GF-D8 (cell line): ENCODE measurements at regions not wholly inside any gene's neighbourhood (a gene's known extent, or its start where the extent isn't known, plus 50 kb on each side); places are given as distances from the start of the nearest gene placed in this dataset.
"Not testable (repeated sequence)": the region's sequence is repeated elsewhere in the genome, so short reads cannot be mapped to it uniquely, and the experiment has no call there.

Experiments used
- DNase-seq: peaks from one replicate; lab custom pipeline; 2025; lab: John Stamatoyannopoulos, UW

GRCh38 chr21:14321042-14321441, 61.9 kb downstream of the HSPA13 start:
- no peak for DNase-seq

DNA sequence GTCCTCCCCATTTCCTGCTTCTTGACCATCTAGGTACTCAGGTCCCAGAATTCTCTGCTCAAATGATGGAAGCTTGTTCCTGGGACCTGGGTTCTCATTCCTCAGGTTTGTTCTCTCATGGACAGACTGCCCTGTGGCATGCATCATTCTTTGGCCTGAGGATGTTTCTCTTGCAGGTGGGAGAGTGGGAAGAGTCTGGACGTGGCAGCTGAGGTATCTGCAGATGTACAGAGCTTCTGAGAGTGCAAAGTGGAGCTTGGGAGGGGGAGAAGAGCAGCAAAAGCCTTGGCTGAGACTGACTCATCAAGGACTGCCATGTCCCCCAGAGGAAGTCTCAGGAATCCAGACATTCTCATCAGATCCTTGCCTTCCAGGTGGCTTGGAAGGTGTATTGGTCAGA, 63.1 kb downstream of the HSPA13 start:
- no peak for DNase-seq

GRCh38 chr21:14318578-14318977, 64.4 kb downstream of the HSPA13 start:
- DNase-seq = no peak

DNA sequence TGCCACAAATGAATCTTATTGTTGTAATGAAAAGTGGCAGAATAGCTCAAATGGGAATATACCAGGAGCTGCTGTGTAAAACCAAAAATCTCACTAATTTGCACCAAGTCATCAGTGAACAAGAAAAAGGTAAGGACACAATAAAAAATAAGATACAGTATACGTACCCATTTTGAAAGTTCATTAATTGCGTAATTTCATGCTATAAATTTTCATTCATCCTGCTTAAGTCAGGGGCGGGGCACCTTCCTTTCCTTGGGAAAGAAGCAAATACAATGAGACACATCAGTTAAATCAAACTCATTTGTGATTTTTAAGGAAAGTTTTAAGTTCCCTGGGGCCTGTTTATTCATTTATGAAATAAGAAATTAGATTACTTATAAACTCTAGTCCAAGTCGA, 65.4 kb downstream of the HSPA13 start:
- DNase-seq = no peak

DNA sequence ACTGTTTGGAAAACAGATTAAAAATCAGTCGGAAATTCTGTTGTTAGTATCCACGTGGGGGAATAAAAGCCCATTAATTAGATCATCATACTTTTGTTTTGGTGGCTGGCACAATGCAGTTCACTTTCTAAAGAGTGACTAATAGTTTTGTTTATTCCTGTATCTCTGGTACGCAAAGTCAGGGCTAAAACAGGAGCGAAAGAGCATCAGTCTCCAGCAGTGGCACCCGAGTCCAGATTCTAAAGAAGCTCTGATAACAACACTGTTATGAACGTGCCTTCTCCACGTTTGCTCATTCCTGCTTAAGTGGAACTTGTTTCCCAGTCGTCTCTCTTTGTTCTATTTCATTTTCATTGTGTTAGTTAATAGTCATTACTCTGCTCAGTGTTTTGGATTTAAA, 69.6 kb downstream of the HSPA13 start:
- no peak for DNase-seq

DNA sequence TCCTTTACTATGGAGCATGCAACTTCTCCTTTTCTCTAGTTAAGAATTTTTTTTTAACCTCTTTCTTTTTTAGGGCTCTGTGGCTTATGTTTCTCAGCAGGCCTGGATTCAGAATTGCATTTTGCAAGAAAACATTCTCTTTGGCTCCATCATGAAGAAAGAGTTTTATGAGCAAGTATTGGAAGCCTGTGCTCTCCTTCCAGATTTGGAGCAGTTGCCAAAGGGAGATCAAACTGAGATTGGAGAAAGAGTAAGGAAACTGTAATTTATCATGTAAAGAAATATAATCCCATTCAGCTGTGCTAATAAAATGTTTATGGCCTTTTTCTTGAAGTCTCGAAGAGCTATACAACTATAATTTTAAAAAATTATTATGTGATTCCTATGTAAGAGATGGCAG, 70.1 kb downstream of the HSPA13 start:
- no peak for DNase-seq

GRCh38 chr21:14308234-14308633, 74.7 kb downstream of the HSPA13 start:
- DNase-seq = peak; percentile 40

GRCh38 chr21:14306126-14306907, 76.6 kb downstream of the HSPA13 start:
- no peak for DNase-seq

- no peak for DNase-seq
Observed at GRCh38 chr21:14303731-14304488, 79.0 kb downstream of the HSPA13 start.

DNA sequence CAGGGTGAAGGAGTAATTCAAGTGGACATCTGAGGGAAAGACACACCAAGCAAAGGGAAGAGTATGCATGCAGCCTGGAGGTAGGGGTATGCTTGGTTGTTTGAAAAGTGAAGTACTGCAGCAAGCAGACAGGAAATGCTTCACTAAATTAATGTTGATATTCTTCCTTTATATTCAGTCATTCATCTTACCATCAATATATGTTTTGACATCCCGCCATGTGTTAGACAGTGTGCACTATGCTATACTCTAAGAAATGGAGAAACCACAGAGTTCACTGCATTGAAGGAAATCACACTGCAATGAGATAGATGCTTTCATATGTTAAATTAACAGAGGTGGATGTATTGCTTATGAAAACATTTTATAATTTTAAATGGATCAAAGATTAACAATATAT, 82.9 kb downstream of the HSPA13 start:
- no peak for DNase-seq

GRCh38 chr21:14290576-14290975, 74.6 kb downstream of the RBM11 start:
- DNase-seq = no peak

GRCh38 chr21:14288922-14289321, 73.0 kb downstream of the RBM11 start:
- DNase-seq = no peak

- DNase-seq = no peak
Observed at GRCh38 chr21:14285147-14285761, 69.3 kb downstream of the RBM11 start.

GRCh38 chr21:14284481-14284880, 68.5 kb downstream of the RBM11 start:
- no peak for DNase-seq

DNA sequence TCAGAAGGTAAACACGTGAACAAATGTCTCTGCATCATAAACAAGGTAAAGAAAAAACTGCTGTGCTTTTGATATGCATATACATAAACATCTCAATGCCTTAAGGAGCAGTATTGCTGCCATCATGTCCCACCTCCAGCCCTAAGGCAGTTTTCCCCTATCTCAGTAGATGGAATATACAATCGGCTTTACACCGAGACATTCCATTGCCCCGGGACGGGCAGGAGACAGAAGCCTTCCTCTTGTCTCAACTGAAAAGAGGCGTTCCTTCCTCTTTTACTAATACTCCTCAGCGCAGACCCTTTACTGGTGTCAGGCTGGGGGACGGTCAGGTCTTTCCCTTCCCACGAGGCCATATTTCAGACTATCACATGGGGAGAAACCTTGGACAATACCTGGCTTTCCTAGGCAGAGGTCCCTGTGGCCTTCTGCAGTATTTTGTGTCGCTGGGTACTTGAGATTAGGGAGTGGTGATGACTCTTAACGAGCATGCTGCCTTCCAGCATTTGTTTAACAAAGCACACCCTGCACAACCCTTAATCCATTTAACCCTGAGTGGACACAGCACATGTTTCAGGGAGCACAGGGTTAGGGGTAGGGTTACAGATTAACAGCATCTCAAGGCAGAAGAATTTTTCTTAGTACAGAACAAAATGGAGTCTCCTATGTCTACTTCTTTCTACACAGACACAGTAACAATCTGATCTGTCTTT, 65.4 kb downstream of the RBM11 start:
- DNase-seq = not testable (repeated sequence)
